ENCODE measurements at regions not wholly inside any gene's neighbourhood (a gene's known extent, or its start where the extent isn't known, plus 50 kb on each side); places are given as distances from the start of the nearest gene placed in this dataset.

GRCh38 chr5:162485666-162486292 lies 418.2 kb downstream of the GABRG2 start:
- TF ChIP-seq GATA2 (IDR thresholded peaks at IDR 0.05; ENCODE audit: low read depth, low read length) (no peak), GATA3 (IDR thresholded peaks at IDR 0.05; ENCODE audit: low read depth, low read length) (no peak)

DNA sequence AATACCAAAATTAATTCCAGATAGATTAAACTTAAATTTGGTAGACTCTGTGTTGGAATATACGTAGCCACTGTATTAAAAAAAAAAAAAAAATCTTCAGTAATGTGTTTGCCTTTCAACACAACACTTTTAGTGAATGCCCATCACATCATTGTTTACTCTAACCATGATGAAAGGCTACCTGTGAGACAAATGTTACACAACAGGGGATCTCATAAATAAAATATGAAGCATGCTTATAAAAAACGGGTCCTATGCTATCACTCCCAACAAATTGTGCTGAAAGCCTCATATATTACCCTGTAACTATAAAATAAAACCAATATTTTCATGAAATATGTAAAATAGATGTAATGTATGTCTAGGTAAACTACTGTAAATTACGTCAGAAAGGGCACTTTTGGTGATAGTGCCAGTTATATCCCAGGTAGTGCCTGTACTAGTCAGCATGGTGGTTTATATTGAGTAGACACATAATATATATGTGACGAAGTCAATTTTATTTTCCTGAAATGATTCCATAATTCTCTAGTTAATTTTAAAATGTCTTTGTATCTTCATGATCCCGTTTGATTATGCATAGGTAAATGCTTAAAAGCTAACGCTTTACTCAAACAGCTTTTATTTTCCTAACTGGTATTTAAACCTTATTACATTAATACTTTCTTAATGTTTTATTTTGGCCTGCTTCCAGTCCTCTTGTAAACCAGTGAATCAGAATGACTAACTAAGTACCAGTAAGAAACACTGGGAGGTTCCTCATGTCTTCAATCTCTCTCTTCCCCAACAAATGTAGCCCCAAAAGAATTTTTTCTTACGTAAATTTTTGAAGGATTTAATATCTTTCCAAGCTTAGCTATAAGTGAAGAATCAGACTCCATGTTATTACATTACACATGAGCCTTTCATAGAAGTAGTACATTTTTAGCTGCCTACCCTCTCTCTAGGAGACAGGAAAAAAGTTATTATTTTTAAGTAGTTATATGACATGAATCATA lies 420.3 kb downstream of the GABRG2 start:
- no peak for TF ChIP-seq GATA2 (IDR thresholded peaks at IDR 0.05; ENCODE audit: low read depth, low read length)
- no peak for TF ChIP-seq GATA3 (IDR thresholded peaks at IDR 0.05; ENCODE audit: low read depth, low read length)

DNA sequence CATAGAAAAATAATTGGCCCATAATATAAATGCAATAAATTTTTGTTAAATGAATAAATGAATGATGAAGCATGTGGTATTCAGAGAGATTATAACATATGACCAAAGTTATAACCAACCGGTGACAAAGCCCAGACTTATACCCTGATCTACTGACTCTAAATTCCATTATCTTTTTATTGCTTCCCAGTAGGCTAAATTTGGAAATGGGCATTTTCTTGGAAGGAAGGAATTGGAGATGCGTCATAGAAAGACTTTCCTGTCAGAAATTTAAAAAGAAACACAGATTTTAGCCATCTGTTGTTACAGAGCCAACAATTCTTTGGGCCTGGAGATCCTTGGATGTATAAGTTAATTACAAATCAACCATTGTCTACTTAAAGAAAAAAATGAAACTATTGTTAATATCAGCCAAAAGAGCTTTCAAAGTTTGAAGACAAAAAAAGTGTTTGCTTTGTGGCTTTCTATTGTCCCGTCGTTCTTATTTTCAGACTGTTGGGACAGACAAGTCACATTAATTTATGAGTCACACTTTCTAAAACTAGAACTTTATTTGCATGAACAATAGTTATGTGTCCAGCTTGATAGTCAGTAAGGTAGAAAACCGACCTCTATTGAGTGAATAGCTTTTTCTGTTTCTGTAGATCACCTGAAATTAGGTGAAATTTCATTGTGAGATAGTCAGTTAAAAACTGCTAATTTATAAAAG lies 428.7 kb downstream of the GABRG2 start:
- TF ChIP-seq GATA3 (IDR thresholded peaks at IDR 0.05; ENCODE audit: low read depth, low read length) (no peak), GATA2 (IDR thresholded peaks at IDR 0.05; ENCODE audit: low read depth, low read length) (no peak)

DNA sequence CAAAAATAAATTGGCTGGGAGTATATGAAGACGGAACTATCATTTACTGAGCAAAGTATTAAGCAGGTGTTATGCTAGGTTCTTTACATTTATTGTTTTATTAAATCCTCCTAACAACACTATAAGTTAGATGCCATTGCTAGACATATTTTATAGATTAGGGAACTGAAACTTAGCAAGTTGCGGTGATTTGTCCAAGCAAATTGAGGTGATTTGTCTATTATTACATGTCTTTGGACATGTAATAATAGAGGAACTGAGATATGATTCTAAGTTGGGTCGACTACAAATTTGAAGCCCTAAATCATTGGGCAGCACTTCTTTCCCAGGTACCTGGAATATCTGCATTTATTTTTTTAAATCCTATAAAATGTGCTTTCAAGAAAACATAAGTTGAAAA lies 429.9 kb downstream of the GABRG2 start:
- TF ChIP-seq GATA3 (IDR thresholded peaks at IDR 0.05; ENCODE audit: low read depth, low read length) (no peak), GATA2 (IDR thresholded peaks at IDR 0.05; ENCODE audit: low read depth, low read length) (no peak)

GRCh38 chr5:162502780-162503179 lies 435.2 kb downstream of the GABRG2 start:
- TF ChIP-seq GATA2 (IDR thresholded peaks at IDR 0.05; ENCODE audit: low read depth, low read length) (no peak), GATA3 (IDR thresholded peaks at IDR 0.05; ENCODE audit: low read depth, low read length) (no peak)

GRCh38 chr5:162503796-162504195 lies 436.2 kb downstream of the GABRG2 start:
- no peak for TF ChIP-seq GATA3 (IDR thresholded peaks at IDR 0.05; ENCODE audit: low read depth, low read length)
- no peak for TF ChIP-seq GATA2 (IDR thresholded peaks at IDR 0.05; ENCODE audit: low read depth, low read length)

DNA sequence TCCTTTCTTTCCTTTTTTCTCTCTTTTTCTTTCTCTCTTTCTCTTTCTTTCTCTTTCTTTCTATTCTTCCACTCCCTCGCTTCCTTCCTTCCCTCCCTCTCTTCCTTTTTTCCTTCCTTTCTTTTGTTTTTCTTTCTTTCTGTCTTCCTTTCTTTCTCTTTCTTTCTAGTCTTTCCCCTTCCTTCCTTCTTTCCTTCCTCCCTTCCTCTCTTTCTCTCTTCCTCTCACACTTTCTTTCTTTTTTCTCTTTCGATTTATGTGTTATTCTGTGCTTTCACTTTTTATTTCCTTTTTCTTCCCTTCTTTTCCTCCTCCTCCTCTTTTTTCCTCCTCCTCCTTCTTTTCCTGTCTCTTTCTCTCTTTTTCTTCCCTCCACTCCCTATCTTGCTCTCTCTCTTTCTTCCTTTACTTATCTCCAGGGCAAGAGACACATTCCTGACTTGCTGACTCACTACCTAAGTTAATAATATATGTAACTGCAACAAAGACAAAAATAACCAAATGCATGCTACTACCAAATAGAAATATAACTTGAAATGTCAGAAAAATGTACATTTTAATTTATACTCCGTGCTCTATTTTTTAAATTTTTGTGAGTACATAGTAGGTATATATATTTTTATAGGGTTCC lies 445.5 kb downstream of the GABRG2 start:
- TF ChIP-seq GATA2 (IDR thresholded peaks at IDR 0.05; ENCODE audit: low read depth, low read length) (no peak), GATA3 (IDR thresholded peaks at IDR 0.05; ENCODE audit: low read depth, low read length) (no peak)

DNA sequence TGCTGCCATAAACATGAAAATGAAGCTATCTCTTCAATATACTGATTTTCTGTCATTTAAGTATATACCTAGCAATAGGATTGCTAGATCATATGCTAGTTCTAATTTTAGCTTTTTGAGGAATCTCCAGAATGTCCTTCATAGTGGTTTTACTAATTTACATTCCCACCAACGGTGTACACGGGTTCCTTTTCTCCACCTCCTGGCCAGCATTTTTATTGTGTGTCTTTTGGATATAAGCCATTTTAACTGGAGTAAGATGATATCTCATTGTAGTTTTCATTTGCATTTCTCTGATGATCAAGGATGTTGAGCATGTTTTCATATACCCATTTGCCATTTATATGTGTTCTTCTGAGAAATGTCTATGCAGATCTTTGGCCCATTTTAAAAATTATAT lies 446.5 kb downstream of the GABRG2 start:
- TF ChIP-seq GATA3 (IDR thresholded peaks at IDR 0.05; ENCODE audit: low read depth, low read length): no peak
- TF ChIP-seq GATA2 (IDR thresholded peaks at IDR 0.05; ENCODE audit: low read depth, low read length): no peak

DNA sequence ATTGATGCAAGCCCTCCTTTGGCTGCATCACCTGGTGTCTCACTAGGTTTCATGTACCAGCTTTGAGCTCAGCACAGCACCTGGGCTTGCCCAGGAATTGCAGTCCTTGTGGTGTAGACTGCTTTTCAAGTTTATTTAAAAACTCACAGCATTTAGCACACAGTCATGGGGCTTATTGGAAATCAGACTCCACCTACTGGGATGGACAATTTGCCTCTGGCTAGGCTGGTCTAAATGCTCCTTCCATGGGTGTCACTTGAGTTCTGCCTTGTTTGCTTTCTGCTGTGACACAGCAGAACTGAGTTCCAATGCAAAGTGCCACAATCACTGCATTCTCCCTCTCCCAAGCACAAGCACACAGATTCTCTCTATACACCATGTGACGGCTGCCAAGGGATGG lies 453.3 kb downstream of the GABRG2 start:
- no peak for TF ChIP-seq GATA3 (IDR thresholded peaks at IDR 0.05; ENCODE audit: low read depth, low read length)
- TF ChIP-seq GATA2 (IDR thresholded peaks at IDR 0.05; ENCODE audit: low read depth, low read length): no peak

- TF ChIP-seq GATA3 (IDR thresholded peaks at IDR 0.05; ENCODE audit: low read depth, low read length) (no peak), GATA2 (IDR thresholded peaks at IDR 0.05; ENCODE audit: low read depth, low read length) (no peak)
These were observed 461.6 kb downstream of the GABRG2 start for GRCh38 chr5:162529209-162529608.

GRCh38 chr5:162529886-162530285 lies 462.3 kb downstream of the GABRG2 start:
- TF ChIP-seq GATA3 (IDR thresholded peaks at IDR 0.05; ENCODE audit: low read depth, low read length) (no peak), GATA2 (IDR thresholded peaks at IDR 0.05; ENCODE audit: low read depth, low read length) (no peak)

DNA sequence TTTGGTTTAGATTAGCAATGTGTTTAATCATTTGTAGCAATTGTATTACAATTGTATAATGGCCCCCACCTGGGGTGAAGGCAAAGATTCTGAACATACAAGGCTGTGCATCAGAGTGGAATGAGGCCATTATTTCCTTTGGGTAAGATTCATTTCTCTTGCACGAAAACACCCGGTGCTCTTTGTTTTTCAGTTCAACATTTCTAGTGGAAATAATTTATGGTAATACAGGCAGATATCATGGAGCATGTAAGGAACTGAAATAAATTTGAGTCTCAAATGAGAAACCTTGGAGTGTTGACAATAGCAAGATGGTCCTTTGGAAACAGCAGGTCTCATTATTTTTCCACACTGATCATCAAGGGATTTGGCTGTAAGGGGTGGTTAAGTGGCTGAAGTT lies 475.9 kb downstream of the GABRG2 start:
- no peak for TF ChIP-seq GATA3 (IDR thresholded peaks at IDR 0.05; ENCODE audit: low read depth, low read length)
- TF ChIP-seq GATA2 (IDR thresholded peaks at IDR 0.05; ENCODE audit: low read depth, low read length): no peak

- TF ChIP-seq GATA2 (IDR thresholded peaks at IDR 0.05; ENCODE audit: low read depth, low read length) (no peak), GATA3 (IDR thresholded peaks at IDR 0.05; ENCODE audit: low read depth, low read length) (no peak)
These were observed 477.3 kb downstream of the GABRG2 start for GRCh38 chr5:162544905-162545304.

- TF ChIP-seq GATA2 (IDR thresholded peaks at IDR 0.05; ENCODE audit: low read depth, low read length): no peak
- TF ChIP-seq GATA3 (IDR thresholded peaks at IDR 0.05; ENCODE audit: low read depth, low read length): no peak
These were observed 482.7 kb downstream of the GABRG2 start for GRCh38 chr5:162550236-162550635.

Data from SH-SY5Y (cell line).